HG03469 (cell line): ENCODE measurements at regions not wholly inside any gene's neighbourhood (a gene's known extent, or its start where the extent isn't known, plus 50 kb on each side); places are given as distances from the start of the nearest gene placed in this dataset.
"Not testable (repeated sequence)": the region's sequence is repeated elsewhere in the genome, so short reads cannot be mapped to it uniquely, and the experiment has no call there.

ENCODE experiments used
- ATAC-seq: cut with Tn5 transposase; IDR thresholded peaks from one replicate; pipeline ENCODE4 v1.9.1; 2021; ENCODE audit warnings: mild to moderate bottlenecking, moderate library complexity, moderate number of reproducible peaks; ENCODE audit not compliant: unreplicated experiment

DNA sequence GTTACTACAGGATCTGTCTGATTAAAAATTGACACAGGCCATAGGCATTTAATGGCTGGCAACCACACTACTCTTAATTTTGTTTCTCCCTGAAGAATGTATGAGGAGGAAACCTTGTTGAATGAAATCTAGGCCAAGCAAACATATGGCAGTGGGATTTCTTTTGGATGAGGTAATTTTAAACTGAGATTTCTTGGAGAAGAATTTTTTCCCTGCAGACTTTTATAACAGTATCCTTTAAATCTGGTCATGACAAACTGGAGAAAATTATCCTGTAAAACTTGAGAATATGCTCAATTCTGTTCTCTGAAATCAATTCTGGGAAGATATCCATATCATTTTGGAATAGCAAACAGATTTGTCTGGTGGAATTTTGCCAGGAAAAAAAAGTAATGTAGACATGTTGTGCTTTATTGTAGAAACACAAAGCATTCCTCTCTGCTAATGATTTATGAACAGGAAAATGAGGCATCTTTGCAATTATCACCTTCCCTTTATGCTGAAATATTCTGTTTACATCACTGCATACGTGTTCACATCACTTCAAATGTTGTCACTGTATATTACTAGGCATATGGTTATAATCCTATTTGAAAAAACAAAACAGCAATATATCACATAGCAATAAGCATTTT is 108.3 kb upstream of the ARSJ start:
- ATAC-seq = no peak

DNA sequence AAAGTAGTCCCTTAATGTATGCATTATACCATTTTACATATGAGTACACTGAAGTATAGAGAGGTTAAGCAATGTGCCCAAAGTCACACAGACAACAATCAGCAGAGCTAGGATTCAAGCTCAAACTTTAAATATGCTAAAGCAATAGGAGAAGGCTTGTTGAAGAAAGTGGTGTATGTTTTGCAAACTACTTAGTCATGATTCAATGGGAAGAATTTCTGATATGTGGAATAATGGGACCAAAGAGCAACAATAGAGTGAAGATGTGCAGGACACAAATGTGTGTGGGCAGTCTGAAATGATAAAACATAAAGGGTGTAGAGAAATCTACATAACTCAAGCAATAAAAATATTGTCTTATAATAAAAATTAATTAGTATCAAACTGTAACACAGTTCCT is 109.0 kb upstream of the ARSJ start:
- ATAC-seq = no peak

DNA sequence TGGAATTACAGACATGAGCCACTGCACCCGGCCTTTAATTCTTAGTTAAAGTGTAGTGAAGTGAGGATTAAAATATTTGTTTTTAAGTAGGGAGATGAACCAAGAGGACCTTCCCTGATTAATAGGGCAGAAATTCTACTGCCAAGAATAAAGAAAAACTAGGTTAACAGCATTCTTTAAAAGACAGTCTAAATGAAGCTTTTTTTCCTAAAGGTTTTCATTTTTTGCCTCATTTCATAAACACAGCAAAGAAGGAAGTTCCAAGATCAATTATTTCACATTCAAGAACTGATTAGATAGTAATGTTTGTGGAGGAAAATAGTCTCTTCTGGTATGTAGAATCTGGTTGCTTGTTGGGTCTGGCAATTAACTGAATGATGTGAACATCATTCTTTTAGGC is 112.1 kb upstream of the ARSJ start:
- no peak for ATAC-seq

DNA sequence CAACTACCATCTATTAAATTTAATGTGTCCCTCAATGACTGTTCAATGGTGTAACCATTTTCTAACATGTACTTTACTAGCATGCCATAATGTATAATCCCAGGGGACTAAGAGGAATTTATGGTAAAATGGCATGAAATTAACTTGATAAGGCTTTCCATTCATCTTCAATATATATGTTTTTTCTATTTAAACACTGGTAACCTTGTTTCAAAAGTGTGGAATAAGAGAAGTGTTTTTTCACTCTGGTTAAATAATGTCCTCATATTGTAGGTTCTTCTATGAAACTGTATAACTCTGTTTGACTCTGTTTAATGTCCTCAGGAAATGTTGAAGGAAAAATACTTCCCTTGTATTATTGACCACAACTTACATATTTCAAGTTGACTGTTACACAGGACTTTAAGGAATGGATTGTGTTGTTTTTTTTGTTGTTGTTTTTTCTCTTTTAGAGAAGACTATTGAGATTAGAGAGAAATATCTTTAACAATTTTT is 113.8 kb upstream of the ARSJ start:
- ATAC-seq = no peak

DNA sequence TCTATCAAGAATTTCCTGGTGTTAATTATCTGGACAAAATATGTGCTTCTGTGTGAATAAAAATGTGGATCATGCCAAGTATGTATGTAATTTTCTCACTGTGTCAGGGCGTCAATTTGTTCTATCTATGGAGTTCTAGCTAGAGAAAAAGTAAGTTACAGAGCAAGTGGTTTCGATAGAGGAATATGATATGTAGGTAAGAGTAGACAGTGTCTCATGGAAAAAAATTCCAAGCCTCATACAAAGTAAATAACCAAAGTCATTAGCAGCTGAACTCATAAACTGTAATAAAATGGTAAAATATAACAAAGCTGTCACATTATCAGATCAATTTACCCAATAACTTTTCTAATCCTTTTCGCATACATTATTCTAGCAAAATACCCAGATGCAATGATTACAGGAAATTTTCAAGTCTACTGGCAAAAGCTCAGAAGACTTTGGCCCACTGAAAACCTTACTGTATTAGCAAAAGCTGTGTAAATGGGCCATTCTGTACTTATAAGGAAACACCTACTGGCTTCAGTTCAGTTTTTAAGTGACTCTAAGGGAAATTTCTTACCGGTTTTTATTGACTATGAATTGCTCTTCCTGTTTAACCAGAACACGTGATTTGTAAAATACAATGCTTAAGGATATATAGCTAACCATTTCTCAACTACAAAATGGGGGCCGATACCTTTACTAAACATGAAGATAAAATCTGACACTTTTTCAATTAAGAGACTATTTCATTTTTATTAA is 121.0 kb upstream of the ARSJ start:
- no peak for ATAC-seq

DNA sequence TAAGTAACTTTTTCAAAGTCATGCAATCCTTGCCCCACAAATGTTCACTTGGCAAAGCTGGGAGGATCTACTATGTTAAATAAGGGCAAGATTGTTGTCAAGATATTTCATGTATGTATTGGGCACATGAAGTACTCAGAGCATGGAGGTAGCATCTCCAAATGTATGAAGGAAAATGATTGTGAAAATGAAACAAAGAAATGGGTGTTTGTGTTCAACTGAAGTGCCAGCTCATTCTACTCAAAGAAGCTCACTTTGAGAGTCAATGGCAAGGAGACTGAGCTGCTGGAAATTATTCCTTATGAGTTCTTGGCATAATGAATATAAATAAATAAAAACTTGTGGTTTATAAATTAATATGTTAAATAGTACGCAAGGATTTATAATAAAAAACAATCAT is 124.5 kb upstream of the ARSJ start:
- ATAC-seq = no peak

DNA sequence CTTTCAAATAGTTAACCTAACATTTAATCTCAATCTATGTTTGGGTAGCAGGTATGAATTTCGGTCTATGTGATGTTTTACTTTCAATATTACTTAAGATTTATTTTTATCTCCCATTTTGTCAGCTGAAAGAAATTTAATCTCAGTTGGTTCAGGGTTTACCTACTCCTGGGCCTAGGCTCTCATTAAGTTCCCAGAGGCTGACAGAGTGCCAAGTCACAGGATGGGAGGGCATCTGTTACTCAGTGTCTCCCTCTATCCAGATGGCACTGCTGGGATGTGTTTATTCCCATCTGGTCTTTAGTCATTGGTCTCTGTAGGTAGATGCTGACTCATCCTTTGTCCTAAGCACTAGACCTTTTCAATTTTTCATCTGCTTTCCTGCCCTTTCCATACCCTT is 129.4 kb upstream of the ARSJ start:
- no peak for ATAC-seq

DNA sequence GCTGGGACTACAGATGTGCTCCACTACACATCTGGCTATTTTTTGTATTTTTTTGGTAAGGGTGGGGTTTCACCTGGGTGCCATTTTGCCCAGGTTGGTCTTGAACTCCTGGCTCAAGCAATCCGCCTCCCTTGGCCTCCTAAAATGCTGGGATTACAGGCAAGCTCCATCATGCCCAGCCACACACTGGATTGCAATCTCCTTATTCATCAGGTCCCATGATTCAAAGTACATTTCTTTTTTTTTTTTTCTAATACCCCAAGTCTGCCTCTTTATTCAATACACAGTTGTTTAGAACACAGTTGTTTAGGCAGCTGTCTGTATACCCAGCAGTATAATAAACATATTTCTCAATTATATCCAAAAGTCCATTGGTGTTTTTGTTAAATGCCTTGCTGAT is 130.3 kb upstream of the ARSJ start:
- no peak for ATAC-seq

DNA sequence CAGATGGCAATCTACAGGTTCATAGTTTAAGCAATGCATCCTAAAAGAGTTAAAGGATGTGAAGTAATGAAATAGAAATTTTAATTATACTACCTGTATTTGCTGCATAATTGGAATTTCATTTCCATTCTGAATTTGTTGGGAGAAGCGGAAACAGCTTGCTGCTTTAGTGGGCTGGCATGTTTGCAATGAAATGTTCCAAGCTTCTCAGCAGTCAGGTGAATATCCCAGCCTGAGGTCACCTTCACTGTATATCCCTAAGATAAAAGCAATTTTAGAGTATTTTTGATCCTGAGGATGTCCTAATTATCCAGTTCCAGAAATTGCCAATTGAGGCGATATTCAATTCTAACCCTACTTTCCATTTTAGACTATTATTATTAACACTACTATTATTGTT is 136.1 kb upstream of the ARSJ start:
- ATAC-seq = no peak

DNA sequence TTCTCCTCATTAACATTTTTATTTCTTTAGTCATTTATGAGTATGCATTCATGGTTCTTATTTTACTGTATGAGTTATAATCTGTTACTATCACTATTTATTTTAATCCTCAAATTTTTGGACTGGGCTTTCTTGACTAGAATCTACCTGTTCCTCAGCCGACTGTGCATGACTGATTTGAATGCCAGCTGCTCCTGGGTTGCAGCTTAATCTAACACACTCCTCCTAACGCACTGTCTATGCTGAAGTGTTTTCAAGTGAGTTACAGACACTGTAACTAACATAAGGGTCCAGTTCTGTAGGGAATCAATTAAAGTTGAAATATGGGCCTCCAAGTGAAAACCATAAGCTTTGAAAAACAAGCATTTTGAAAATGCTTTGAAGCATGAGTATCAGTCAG is 137.4 kb upstream of the ARSJ start:
- ATAC-seq = no peak

DNA sequence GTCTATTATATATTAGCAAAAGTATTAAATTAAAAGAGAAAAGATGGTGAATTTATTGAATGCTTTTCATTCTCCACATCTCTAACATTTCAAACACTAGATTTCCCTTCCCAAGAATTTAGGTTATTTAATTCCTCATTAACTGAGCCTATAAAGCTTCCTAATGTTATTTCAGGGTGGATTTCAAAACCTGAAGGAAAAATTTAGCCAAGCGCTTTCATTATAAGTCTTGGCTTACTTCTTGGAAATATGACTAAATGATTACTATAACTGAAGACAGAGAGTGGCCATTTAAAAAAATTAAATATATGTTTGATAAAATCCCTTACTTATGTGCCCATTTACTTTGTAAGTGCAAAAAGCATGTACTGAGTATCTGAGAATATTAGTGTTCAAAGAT is 141.8 kb upstream of the ARSJ start:
- ATAC-seq = no peak

DNA sequence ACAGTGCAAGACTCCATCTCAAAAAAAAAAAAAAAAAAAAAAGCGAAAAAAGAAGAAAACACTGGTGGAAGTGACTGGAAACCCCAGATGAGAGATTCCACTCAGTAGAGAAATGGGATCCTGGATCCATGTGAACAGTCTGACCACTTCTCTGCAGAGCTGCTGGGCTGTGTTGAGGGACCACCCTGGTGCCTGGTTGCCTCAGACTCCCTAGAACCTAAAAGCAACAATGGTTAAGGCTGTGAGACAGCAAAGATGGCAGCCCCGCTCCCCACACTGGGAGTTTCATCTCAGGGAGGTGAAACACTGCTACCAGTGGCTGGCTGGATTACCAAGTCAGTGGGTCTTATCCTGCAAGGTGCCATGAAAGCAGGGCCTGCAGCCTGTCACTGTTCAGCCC is 152.8 kb upstream of the ARSJ start:
- ATAC-seq = no peak

DNA sequence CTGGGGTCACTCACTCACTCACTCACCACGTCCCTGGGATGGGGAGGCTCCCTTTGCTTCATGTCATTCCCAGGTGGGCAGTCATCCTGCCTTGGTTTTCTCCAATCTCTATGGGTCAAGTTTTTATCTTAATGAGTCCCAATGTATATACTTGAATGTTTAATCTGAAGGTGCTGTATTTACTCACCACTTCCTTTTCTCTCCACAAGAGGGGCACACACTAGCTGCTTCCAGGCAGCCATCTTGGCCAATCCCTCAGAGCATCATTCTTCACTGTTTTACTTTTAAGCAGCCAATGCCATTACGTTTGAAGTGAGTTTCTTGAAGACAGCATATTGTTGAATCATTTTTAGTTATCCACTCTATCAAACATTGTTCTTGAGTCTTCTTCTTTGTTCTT is 153.4 kb upstream of the ARSJ start:
- ATAC-seq = peak; percentile 74

DNA sequence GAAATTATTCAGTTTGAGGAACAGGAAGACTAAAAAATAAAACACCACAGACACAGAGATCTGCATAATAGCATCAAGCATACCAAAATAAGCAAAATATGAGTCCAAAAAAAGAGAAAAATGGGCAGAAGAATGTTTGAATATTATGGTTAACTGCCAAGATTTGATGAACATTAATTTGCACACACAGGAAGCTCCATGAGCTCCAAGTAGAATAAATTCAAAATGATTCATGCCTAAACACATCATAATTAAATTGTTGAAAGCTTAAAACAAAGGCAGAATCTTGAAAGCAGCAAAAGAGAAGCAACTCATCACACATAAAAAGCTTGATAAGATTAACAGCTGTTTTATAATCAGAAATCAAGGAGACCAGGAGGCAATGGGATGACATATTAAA is 156.6 kb upstream of the ARSJ start:
- no peak for ATAC-seq

DNA sequence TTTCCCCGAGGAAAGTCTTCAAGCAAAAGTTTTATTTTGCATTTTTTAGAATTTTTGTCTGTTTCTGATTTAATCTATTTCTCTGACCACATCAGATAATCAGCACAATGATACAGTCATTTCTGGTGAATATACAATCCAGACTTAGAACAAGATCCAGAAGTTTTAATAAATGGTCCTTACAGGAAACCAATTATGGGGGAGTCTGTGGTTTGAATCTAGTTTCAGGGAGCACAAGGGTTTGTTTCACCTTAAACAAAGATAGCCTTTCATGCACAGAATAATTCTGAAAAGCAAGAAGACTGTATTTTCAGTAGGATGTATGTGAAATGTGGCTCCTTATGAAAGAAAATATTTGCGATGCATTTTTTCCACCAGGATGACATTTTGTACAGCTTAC is 158.5 kb upstream of the ARSJ start:
- no peak for ATAC-seq

DNA sequence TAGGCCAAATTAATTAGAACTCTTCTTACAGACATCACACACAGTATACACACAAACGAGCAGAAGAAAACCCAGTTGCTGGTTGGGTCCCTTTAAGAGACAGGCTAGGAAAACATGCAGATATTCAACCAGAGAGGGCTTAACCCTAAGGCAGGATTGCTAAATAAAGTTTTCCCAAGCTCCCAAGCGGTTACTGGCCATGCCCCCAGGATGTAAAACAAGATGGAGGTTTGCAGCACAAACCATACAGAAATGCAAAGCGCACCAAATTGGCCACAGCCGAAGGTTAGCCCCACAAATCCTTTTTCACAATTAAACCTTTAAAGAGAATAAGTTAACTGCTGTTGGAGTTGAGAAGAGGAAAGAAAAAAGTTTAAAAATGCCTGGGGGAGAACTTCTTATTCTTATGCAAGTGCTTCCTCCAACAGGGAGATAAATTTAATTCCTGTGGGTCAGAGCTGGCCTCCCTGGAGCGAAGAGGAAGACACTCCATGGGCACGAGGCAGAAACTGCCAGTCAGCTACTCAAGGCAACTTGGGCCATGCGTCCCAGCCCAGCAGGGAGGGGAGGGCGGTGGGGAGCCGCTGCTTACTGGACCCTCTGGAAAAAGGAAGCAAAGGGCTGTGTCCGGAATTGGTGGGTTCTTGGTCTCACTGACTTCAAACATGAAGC is 167.6 kb upstream of the ARSJ start:
- no peak for ATAC-seq

DNA sequence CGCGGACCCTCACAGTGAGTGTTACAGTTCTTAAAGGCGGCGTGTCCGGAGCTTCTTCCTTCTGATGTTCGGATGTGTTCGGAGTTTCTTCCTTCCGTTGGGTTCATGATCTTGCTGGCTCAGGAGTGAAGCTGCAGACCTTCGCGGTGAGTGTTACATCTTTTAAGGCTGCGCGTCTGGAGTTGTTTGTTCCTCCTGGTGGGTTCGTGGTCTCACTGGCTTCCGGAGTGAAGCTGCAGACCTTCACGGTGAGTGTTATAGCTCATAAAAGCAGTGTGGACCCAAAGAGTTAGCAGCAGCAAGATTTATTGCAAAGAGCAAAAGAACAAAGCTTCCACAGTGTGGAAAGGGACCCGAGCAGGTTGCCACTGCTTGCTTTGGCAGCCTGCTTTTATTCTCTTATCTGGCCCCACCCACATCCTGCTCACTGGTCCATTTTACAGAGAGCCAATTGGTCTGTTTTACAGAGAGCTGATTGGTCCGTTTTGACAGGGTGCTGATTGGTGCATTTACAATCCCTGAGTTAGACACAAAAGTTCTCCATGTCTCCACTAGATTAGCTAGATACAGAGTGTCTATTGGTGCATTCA is 168.3 kb upstream of the ARSJ start:
- not testable (repeated sequence) for ATAC-seq

DNA sequence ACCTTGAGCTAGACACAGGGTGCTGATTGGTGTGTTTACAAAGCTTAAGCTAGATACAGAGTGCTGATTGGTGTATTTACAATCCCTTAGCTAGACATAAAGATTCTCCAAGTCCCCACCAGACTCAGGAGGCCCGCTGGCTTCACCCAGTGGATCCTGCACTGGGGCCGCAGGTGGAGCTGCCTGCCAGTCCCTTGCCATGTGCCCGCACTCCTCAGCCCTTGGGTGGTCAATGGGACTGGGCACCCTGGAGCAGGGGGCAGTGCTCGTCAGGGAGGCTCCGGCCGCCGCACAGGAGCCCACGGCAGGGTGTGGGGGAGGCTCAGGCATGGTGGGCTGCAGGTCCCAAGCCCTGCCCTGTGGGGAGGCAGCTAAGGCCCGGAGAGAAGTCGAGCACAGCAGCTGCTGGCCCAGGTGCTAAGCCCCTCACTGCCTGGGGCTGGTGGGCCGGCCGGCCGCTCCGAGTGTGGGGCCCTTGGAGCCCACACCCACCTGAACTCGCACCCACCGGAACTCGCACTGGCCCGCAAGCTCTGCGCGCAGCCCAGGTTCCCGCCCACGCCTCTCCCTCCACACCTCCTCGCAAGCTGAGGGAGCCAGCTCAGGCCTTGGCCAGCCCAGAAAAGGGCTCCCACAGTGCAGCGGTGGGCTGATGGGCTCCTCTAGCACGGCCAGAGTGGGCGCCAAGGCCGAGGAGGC is 169.1 kb upstream of the ARSJ start:
- not testable (repeated sequence) for ATAC-seq

DNA sequence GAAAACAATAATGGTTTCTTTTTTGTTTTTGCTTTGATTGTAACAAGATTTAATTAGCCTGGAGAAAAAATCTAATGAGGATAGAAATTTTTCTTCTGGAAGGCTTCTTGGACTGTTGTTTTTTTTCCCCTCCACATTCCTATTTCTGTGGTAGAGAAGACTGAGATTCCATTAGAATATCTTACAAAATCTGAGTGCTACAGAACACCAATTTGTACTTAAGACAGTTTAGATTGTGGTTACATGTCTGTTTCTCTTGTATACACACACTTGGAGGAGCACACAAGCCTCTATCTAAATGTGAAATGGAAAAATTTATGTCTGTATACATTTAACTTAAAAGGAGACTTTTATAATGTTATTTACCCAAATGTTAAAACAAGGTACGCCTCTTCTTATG is 176.9 kb upstream of the ARSJ start:
- no peak for ATAC-seq

DNA sequence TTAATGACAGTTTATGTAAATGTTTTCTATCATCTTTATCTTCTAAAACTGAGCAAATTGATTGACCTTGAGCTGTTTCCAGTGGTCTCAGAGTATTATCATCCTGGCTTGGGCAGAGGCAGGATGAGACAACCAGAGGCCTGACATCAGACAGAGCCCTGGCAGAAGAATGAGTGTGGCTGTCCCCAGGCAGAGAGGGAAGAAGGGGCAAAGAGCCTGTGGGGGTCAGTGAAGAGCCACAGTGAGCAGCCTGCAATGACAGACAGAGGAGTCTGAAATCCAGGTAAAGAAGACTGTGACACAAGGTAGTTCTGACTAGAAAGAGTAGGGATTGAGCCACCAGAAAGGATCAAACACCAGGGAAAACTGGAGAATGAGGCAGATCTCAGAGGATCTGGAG is 182.4 kb upstream of the ARSJ start:
- no peak for ATAC-seq

DNA sequence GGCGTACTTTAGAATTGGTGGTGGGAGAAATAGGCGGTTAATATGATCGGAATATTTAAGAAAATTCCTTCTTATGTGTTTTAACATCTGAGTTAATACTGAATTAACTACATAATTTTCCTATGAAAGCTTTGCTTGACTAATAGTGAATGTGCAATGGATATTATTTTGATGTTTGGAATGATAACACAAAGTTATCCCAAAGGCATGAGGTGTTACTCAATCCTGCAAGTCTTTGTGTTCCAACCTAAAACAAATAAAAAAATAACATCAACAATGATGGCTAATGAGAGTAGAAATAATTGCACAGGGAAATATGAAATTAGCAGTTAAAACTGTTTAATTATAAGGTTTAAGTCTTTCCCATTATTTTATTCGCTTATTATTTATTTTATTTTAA is 183.6 kb upstream of the ARSJ start:
- no peak for ATAC-seq
